Progenitor cell of endocrine pancreas (in vitro differentiated cells): ENCODE measurements at regions not wholly inside any gene's neighbourhood (a gene's known extent, or its start where the extent isn't known, plus 50 kb on each side); places are given as distances from the start of the nearest gene placed in this dataset.

Experiments used
- DNase-seq: peaks from one replicate; pipeline ENCODE4 v3.0.0; 2021; ENCODE audit warnings: low spot score; ENCODE audit not compliant: unreplicated experiment
- H3K27ac Mint-ChIP-seq: 2 replicates; pipeline ENCODE4 v1.8.0; 2021; ENCODE audit warnings: mild to moderate bottlenecking, moderate library complexity, mixed read lengths
- H3K27me3 Mint-ChIP-seq: 2 replicates; pipeline ENCODE4 v1.8.0; 2021; ENCODE audit warnings: mixed read lengths
- H3K36me3 Mint-ChIP-seq: 2 replicates; pipeline ENCODE4 v1.8.0; 2022; ENCODE audit warnings: mixed read lengths; ENCODE audit not compliant: insufficient read depth
- H3K4me1 Mint-ChIP-seq: 2 replicates; pipeline ENCODE4 v1.8.0; 2021; ENCODE audit warnings: low read depth, mixed read lengths
- H3K4me3 Mint-ChIP-seq: 2 replicates; pipeline ENCODE4 v1.8.0; 2021; ENCODE audit warnings: low read depth, mild to moderate bottlenecking, moderate library complexity, mixed read lengths
- H3K9me3 Mint-ChIP-seq: 2 replicates; pipeline ENCODE4 v1.8.0; 2021; ENCODE audit warnings: low read depth, mixed read lengths
- CTCF ChIP-seq: fragments of 200-600 bp; sonication (generic); IDR thresholded peaks from one replicate; pipeline ENCODE4 v1.5.0; 2021; ENCODE audit warnings: antibody characterized with exemption, mild to moderate bottlenecking; ENCODE audit not compliant: unreplicated experiment

GRCh38 chr6:140043762-140044378 is 669.4 kb upstream of the CITED2 start:
- Mint-ChIP-seq H3K27ac (no peak overlapping the region), H3K4me1 (no peaks in the 10 kb centered on the region)

GRCh38 chr6:140043357-140043756 is 668.9 kb upstream of the CITED2 start:
- Mint-ChIP-seq H3K4me1 (no peaks in the 10 kb centered on the region), H3K9me3 (no peaks in the 10 kb centered on the region), H3K27ac (no peak overlapping the region), H3K27me3 (no peaks in the 10 kb centered on the region), H3K36me3 (no peaks in the 10 kb centered on the region), H3K4me3 (no peak overlapping the region)
- TF ChIP-seq CTCF, result no peak
- DNase-seq, result no peak

More at GRCh38 chr6:140043762-140044378, 669.4 kb upstream of the CITED2 start:
- no peaks in the 10 kb centered on the region for H3K36me3 Mint-ChIP-seq
- H3K27me3 Mint-ChIP-seq, result no peaks in the 10 kb centered on the region
- DNase-seq, result no peak
- no peak for TF ChIP-seq CTCF
- H3K4me3 Mint-ChIP-seq, result no peak overlapping the region
- no peaks in the 10 kb centered on the region for H3K9me3 Mint-ChIP-seq

GRCh38 chr6:140041571-140042332 is 667.3 kb upstream of the CITED2 start:
- no peaks in the 10 kb centered on the region for H3K27me3 Mint-ChIP-seq
- TF ChIP-seq CTCF, result no peak
- H3K4me3 Mint-ChIP-seq, result no peak overlapping the region
- peaks cover 1% of the 10 kb centered on the region for H3K9me3 Mint-ChIP-seq
- no peak for DNase-seq
- H3K27ac Mint-ChIP-seq, result no peak overlapping the region
- no peaks in the 10 kb centered on the region for H3K36me3 Mint-ChIP-seq
- no peaks in the 10 kb centered on the region for H3K4me1 Mint-ChIP-seq

- Mint-ChIP-seq H3K27me3 (no peaks in the 10 kb centered on the region), H3K4me1 (no peaks in the 10 kb centered on the region), H3K27ac (no peak overlapping the region), H3K9me3 (peaks cover 4% of the 10 kb centered on the region), H3K4me3 (no peak overlapping the region), H3K36me3 (no peaks in the 10 kb centered on the region)
- TF ChIP-seq CTCF, result no peak
- no peak for DNase-seq
Measured at GRCh38 chr6:140041056-140041455, 666.6 kb upstream of the CITED2 start.

GRCh38 chr6:140040396-140040795 is 665.9 kb upstream of the CITED2 start:
- peaks cover 8% of the 10 kb centered on the region for H3K9me3 Mint-ChIP-seq
- no peak for DNase-seq
- H3K4me1 Mint-ChIP-seq, result no peaks in the 10 kb centered on the region
- no peak for TF ChIP-seq CTCF
- H3K27me3 Mint-ChIP-seq, result no peaks in the 10 kb centered on the region
- H3K4me3 Mint-ChIP-seq, result no peak overlapping the region
- no peak overlapping the region for H3K27ac Mint-ChIP-seq
- no peaks in the 10 kb centered on the region for H3K36me3 Mint-ChIP-seq
